GM19463 (cell line): ENCODE measurements at regions not wholly inside any gene's neighbourhood (a gene's known extent, or its start where the extent isn't known, plus 50 kb on each side); places are given as distances from the start of the nearest gene placed in this dataset.
"Not testable (repeated sequence)": the region's sequence is repeated elsewhere in the genome, so short reads cannot be mapped to it uniquely, and the experiment has no call there.

Experiments used
- ATAC-seq: cut with Tn5 transposase; IDR thresholded peaks from one replicate; pipeline ENCODE4 v1.9.1; 2021; ENCODE audit warnings: mild to moderate bottlenecking, moderate library complexity; ENCODE audit not compliant: unreplicated experiment

GRCh38 chr20:47963022-47963421 lies 177.7 kb upstream of the SULF2 start:
- no peak for ATAC-seq

DNA sequence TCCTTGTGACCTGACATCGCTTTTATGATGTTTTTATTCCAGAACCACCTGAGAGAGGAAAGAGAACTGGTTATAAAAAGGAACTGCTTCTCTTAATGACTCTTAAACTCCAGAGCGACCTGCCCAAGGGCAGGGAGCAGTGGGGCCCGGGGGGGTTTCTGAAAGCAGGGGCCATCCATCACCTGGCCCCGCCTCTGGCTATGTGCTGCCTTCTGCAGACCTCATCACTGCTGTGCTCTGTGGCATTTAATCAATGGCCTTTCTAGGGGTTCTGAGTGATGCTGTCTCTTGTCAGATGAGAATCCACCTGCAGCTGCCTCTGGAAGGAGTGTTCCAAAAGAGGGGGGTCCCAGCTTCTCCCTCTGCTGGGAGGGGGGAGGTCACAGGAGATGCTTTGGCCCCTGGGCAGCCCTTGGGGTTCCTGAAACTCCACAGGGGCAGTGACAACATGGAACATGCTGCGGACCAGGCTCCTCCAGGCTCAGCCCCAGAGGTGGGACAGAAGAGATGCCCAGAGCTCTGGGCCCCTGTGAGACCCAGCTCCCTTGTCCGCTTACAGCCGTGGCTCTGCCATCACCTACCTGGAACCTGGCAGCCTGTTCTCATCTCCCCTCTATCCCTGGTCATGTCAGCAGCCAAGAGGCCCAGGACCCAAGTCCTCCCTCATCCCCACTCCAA lies 177.1 kb upstream of the SULF2 start:
- no peak for ATAC-seq

GRCh38 chr20:47960769-47961541 lies 175.7 kb upstream of the SULF2 start:
- ATAC-seq = no peak

GRCh38 chr20:47960277-47960676 lies 175.0 kb upstream of the SULF2 start:
- ATAC-seq = no peak

DNA sequence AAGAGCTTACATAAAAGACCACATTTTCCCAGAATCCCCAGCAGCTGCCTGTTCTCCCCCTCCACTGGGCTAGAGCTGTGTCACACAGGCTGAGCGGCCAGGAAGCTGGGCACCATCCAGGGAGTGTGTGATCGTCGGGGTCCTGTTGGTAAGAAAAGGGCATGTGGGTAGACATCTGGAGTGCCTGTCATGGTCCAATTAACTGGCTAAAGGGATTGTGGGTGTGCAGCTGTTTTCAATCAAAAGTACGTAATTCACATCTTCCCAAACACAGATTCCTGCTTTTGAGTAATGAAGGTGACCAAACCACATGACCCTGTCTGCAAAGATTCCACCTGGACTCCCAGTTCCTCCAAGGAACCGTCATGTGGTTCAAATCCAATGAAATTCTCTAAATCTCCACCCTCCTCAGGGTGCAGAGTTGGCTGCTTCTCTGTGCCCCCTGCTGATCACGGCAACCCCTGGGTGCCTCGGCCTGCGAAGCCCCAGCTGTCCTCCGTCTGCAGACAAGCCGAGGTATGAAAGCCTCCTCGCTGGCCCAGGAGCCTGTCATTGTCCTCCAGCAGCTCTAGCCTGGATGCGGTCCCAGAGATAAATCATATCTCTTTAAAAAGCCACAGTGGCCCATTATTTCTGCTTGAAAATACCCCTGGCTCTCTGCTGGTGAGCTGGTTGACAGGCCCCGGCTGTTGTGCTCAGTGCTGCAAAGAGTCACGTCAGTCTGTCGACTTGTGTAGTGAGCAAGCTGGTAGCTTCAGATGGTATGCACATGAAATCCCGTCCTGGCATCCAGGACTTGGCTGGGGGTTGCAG lies 172.9 kb upstream of the SULF2 start:
- ATAC-seq = not testable (repeated sequence)

DNA sequence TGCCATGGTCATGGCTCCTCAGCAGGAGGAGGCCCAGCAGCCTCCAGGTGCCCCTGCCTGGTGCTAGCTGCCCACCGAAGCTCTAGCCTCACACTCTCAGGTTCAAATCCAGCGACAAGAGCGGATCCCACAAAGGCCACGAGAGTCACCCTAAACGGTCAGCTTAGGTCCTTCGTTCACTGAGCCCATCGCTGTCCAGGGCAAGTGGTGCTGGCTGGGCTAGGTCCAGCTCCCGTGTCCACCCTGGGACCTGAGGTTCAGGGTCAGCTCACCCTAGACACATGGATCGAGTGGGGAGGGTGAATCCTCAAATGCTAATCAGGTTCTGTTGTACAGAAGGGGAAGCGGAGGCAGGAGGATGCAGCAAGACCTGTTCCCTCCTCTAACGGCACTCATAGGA lies 171.9 kb upstream of the SULF2 start:
- no peak for ATAC-seq

DNA sequence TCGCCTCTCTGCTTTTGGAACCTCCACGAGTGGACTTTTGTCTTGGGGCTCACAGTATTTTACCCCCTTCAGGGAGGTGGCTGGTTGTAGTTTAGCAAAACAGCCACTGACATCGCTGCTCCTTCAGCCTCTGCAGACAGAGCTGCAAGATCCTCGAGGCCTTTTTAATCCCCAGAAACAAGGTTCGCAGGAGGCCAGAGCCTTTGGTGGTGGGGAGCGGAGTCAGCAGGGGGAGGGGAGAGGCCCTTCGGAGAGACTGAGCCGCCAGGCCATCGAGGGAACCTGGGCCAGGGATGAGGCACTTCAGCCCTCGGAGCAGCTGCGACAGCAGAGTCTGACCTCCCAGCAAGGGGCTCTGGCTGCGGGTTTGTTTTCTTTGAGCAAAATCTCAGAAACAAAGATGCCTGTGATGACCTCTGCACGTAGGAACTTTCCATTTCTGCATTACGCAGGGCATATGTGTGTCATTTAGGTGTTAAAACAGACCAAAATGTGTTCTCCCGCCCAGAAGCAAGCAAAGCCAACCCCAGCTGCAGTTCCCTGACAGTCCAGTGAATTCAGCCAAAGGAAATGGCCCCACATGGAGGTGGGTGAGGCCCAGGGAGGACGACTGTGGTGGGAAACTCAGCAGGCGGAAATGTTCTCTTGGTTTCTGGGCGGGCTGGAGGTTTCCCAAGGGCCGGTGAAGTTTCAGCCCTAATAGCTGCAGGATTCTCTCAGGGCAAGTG lies 171.2 kb upstream of the SULF2 start:
- ATAC-seq = no peak

DNA sequence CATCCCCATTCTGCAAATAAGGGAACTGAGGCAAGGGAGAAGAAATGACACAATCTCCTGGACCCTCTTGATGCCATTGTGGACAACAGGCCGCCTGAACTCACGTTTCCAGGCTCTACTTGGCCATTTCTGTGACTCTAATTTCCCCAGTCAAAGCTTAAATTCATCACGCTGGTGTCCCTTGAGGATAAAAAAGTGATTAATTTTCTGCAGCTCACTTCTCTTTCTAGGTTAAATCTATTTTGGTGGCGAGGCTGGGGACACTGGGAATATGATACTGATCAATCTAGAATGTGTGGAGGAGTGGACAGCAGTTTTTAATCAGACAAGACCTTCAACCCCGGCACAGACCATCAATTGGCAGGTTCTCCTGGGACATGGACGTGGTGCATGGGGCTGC lies 168.2 kb upstream of the SULF2 start:
- ATAC-seq = no peak

- ATAC-seq = no peak
These were observed 166.8 kb upstream of the SULF2 start for GRCh38 chr20:47952023-47952564.

GRCh38 chr20:47951521-47951971 lies 166.3 kb upstream of the SULF2 start:
- ATAC-seq = no peak

DNA sequence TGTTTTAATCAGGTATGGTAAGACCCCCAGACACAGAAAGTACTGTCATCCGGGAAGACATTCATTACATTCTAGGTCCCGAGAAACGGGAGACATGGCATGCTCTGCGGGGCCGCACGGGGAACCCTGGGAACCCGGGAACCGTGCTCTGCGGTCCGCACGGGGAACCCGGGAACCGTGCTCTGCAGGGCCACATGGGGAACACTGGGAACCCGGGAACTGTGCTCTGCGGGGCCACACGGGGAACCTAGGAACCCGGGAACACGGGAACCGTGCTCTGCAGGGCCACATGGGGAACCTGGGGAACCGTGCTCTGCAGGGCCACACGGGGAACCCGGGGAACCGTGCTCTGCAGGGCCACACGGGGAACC lies 165.6 kb upstream of the SULF2 start:
- ATAC-seq = no peak

GRCh38 chr20:47950124-47950912 lies 165.0 kb upstream of the SULF2 start:
- no peak for ATAC-seq

GRCh38 chr20:47949230-47949629 lies 163.9 kb upstream of the SULF2 start:
- ATAC-seq = no peak

DNA sequence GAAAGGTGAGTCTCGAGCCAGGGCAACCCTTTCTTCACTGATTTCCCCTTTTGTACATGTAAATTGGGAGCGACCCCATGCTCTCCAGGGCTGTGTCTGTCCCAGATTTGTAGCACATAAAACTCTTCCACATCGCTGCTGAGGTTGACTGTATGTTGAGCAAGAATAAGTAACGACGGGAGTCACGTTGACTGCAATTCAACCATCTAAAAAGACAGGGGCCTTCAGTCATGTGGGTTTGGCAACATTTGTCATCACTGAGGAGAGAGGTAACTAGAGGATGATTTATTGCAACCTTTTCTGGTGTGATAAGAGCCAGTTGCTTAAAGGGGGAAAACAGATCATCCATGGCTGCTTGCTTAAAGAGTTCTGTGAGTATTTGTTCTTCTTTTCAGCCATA lies 159.4 kb upstream of the SULF2 start:
- no peak for ATAC-seq

GRCh38 chr20:47941869-47942268 lies 156.6 kb upstream of the SULF2 start:
- no peak for ATAC-seq

DNA sequence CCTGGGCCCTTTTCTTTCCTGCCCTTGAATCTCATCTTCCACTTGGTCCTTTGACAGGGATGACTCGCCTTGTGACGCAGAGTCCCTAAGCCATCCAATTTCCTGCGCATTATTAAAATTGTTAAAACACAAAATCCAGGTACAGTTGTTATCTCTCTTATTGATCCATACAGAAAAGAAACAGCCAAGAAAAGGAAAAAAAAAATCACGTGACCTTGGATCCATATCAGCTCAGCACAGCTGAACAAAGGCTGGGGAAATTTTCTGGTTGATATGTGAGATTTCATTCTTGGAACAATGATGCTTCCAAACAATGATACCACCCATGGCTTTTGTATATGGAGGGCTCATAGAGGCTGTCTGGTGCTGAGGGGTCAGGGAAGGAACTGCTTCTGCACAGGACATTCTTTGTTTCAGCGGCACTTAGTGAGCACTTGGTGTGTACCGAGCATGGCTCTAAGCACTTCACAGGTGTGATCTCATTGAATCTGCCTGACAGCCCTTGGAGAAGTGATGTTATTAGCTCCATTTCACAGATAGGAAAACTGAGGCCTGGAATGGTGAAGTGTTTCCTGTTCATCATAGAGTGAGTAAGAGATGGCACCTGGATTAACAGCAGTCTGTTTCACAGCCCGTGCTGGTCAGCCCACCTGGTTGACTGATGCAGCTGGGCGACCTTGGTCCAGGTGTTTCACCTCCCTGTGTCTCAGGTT lies 155.0 kb upstream of the SULF2 start:
- no peak for ATAC-seq

- no peak for ATAC-seq
These were observed 151.3 kb upstream of the SULF2 start for GRCh38 chr20:47936612-47937011.

DNA sequence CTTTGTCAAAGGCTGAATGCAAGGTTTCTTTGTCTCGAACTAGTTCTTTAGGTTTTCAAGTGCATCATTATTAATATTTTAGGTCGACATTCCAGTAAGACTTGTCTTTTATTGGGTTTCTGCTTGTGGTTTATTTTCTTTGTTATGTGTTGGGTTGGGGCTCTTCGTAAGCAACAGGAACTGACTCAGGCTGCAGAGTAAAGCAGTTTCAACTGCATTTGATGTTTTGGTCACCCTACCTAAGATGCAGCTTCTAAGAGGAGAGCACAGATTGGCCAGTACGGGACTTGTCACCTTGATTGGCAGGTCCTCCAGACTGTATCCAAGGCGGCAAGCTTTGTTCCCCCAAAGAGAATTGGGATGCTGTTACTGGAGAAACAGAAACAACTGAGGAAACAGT lies 149.5 kb upstream of the SULF2 start:
- no peak for ATAC-seq

- no peak for ATAC-seq
These were observed 146.2 kb upstream of the SULF2 start for GRCh38 chr20:47931443-47931842.
